HG03097 (cell line): ENCODE measurements at regions not wholly inside any gene's neighbourhood (a gene's known extent, or its start where the extent isn't known, plus 50 kb on each side); places are given as distances from the start of the nearest gene placed in this dataset.
A peak's percentile ranks its signal among the peaks of the same experiment; 100 is the strongest.

ENCODE experiments used
- ATAC-seq: cut with Tn5 transposase; IDR thresholded peaks from one replicate; pipeline ENCODE4 v1.9.1; 2021; ENCODE audit not compliant: unreplicated experiment, low FRiP score

DNA sequence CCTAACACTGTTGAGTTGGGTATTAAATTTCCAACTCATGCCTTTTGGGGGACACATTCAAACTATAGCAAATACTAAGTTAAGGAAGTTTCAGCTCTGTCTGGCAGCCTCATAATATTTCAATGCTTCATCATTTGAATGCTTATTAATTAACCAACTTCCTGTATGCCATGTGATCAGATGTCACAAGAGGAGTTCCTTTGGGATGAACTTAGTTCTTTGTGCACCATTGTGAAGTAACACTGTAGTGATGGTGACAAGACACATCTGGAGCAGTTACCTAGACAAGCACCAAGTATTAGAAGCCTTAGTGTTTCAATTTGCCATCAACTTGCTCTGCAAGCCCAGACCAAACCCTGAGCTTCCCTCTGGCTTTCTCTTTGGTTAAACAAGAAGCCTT, 90.7 kb upstream of the IL12B start:
- ATAC-seq: no peak

- no peak for ATAC-seq
These were observed 92.1 kb upstream of the IL12B start for GRCh38 chr5:159422361-159422760.

- ATAC-seq: no peak
These were observed 92.6 kb upstream of the IL12B start for GRCh38 chr5:159422910-159423309.

GRCh38 chr5:159424123-159424522, 93.8 kb upstream of the IL12B start:
- no peak for ATAC-seq

GRCh38 chr5:159426694-159427093, 96.4 kb upstream of the IL12B start:
- ATAC-seq: no peak

DNA sequence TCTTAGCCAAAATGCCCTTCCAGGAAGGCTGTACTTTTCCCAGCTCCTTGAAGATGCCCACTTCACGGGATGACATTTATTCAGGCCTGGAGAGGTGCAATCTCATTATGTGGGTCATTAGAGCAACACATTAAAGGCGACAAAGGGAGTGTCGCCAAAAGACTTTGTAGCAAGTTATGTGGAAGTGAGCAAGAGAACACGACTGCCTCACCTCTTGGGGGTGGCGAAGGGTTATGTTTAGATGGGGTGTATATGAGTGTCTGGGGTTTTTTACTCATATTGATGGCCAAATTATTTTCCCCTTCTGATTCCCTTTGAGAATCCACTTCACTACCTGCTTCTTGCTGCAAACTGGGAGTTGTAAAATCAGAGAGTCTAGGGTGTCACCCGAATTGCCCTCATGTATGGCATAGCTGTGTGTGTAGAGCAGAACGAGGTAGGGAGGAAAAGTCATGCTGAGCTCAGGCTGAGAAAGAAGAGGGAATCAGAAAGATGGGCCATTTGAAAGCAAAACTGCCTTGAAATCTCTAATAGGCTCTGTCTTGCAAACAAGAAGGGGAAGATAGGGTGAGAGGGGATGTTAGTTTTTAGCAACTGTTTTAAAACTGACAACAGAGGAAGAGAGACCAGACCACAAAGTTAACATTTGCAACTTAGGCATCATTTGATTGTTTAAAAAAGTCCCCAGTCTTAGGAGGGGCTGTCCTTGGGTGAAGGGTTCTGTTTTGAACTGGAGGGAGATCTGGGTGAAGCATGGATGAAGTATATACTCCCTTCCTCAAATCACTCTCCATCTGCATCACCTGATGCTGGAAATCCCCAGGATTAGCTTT, 97.1 kb upstream of the IL12B start:
- ATAC-seq: peak; percentile 75

GRCh38 chr5:159430361-159431012, 100.2 kb upstream of the IL12B start:
- ATAC-seq: no peak

GRCh38 chr5:159435855-159436254, 105.6 kb upstream of the IL12B start:
- no peak for ATAC-seq

DNA sequence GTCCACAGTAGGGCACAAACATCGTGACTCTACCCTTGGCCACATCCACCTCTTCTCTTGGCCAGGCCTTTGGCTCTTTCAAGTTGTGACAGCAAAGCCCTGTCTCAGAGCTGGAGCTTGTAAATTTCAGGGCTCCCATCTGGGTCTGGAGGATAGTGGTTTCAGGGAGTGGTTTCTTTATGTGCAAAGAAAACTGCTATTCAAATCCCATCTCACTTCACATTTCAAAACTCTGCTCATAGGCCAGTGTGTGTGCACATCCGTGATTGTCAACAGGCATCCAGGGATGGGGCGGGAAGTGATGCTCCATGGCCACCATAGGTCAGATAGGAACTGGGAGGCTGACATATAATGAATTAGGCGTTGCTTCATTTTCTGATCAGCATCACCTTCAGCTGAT, 107.8 kb upstream of the IL12B start:
- no peak for ATAC-seq

DNA sequence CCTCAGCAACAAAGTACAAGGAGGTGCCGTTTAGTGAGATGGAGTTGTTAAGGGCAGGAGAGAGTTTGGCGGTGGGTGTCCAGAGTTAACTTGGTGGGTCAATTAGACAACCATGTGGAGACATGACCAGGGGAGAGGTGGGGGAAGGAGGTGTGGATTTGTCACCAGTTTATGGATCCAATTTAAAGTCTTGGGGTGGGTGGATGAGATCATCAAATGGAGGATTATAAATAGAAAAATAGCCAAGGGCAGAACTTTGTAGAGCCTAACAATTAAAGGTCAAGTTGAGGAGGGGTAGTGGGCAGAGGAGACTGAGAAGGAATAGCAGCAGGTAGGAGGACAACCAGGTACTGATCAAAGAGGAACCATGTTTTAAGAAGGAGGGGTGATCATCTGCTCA, 108.7 kb upstream of the IL12B start:
- no peak for ATAC-seq

DNA sequence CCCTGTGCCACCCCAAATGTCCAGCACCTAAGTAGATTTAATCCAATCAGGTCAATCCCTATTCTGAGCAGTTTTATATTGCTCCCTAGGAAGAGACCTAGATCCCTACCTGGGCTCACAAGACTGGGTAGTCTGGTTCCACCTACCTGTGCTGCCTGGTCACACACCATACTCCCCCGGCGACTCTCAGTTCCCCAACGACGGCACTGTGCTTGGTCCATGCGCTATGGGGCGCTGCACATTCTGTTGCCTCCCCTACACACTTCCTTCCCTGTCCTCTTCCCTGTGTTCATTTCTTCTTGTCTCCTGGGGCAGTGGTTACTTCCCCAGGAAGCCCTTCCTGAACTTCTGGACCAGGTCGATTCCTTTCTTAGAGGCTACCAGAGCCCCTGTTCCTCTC, 109.9 kb upstream of the IL12B start:
- ATAC-seq: no peak

DNA sequence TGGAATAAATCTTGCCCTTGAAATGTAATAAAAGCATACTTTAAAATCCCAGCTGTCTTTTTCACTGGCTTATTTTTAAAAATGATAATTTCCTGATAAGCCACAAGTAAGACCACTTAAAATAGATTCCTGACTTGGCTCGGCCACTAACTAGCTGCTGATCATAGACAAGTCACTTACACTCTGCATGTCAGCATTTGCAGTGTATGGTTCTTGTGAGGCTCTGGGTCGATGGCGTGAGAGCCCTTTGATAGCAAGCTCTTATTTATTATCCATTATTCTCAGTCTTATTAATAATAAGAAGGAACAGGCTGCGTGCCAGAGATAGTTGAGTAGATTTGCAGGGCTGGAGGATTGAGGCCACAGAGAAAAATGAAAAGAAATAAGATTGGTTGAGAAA, 110.7 kb upstream of the IL12B start:
- ATAC-seq: no peak

- ATAC-seq: no peak
These were observed 111.2 kb upstream of the IL12B start for GRCh38 chr5:159441441-159441840.

DNA sequence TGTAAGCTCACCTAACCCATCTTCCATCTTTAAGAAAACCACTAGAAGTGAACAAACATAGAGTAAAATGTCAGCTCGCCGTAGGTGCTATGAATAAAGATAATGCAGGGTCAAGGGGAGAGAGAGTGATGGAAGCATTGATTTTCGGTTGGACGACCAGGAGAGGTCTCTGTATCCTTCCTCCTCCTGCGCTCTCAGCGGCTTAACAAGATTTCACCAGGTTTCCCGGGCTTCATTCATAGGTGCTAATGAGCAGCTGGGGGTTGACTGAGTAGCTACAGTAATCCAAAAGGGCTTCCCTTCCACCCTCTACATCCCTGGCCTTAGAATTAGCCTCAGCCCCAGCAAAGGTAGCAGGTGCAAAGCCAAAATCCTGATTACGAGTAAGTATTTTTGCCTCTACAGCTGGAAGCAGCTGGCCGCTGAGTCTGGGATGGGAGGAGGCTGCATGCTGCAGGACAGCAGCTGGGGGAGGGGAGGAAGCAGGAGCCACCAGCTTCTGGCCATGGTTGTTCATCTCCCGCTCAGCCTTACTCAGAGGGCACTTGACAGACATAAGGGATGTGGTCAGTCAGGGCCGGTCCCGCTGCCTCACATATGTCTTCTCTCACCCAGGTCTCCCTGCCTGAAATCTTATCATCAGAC, 112.0 kb upstream of the IL12B start:
- ATAC-seq: no peak

- ATAC-seq: no peak
These were observed 114.3 kb upstream of the IL12B start for GRCh38 chr5:159444441-159445082.

DNA sequence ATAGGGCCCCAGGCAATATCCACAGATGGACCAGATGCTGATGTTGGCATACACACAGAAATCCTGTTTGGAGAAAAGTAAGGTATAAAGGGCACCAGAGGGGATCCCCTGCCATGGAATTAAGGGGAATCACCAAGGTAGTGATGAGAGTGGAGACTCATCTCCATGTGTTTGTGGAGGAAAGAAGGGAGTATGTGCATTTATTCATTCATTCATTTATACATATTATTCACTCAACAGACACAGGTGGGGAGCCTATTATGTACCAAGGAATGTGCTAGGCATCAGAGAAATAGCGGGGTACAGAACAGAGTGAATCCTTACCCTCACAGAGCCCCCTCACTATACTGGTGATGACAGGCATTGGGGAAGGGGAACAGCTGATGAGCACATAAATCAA, 116.8 kb upstream of the IL12B start:
- ATAC-seq: no peak

DNA sequence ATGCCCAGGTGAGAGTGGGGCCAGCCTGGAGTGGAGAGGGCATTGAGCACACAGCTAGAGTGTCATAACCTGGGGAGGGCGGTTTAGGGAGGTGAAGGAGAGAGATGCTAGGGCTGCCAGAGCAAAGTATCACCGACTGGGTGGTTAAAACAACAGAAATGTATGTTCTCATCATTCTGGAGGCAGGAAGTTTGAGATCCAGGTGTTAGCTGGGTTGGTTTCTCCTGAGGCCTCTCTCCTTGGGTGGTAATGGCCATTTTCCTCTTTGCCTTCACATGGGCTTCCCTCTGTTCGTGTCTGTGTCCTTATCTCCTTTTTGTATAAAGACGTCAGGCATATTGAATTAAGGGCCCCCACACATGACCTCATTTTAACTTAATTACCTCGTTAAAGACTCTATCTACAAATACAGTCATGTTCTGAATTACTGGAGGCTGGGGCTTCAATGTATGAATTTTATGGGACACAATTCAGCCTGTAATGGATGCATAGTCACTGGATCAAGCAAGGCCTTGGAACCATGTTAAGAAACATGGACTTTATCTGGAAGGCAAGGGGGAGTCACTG, 118.6 kb upstream of the IL12B start:
- no peak for ATAC-seq

- ATAC-seq: no peak
These were observed 119.6 kb upstream of the IL12B start for GRCh38 chr5:159449925-159450324.

DNA sequence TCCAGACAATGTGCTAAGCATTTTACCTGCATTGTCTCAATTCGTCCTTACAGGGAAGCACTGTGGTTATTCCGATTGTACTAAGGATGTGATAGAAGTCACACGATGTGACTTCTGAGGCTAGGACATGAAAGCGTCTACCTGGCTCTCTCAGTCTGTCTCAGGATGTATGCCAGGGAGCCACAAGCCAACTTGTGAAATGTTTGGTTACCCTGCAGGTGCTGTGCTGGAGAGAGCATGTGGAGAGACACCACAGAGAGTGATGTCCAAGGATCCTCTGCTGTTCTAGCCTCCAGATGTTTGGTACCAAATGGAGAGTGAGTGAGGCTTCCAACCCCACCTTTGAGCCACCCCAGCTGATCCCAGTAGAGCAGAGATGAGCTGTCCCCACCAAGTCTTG, 120.1 kb upstream of the IL12B start:
- ATAC-seq: no peak

- ATAC-seq: no peak
These were observed 121.1 kb upstream of the IL12B start for GRCh38 chr5:159451197-159452052.
